GM19025 (cell line): ENCODE measurements at regions not wholly inside any gene's neighbourhood (a gene's known extent, or its start where the extent isn't known, plus 50 kb on each side); places are given as distances from the start of the nearest gene placed in this dataset.

Source experiments
- ATAC-seq: cut with Tn5 transposase; IDR thresholded peaks from one replicate; pipeline ENCODE4 v1.9.1; 2021; ENCODE audit warnings: mild to moderate bottlenecking, low read depth, moderate library complexity; ENCODE audit not compliant: unreplicated experiment

DNA sequence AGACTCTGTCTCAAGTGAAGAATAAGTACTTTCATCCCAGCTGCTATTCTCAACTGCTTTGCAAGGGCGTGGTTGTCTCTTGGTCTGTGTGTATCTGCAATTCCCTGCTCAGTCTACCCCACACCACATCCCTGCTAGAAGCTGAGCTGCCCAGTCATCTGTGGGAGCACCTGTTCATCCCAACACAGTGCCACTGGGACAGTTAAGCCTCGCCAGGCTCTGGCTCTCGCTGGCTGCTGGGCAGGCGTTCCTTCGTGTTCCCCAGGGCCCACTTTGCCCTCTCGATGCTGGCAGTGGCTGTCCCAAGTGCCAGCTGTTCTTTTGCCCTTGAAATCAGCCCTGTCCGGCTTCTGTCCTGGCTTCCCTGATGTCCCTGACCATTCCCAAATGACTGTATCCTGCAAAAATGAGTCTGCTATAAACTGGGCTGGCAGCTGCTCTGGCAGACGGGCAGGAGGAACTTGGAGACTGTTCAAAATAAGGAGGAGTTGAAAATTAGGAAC is 91.6 kb upstream of the KLHL25 start:
- no peak for ATAC-seq

- ATAC-seq, result no peak
Observed at GRCh38 chr15:85889956-85890619, 95.4 kb upstream of the KLHL25 start.

- ATAC-seq, result no peak
Observed at GRCh38 chr15:85890620-85890980, 95.9 kb upstream of the KLHL25 start.

- no peak for ATAC-seq
Observed at GRCh38 chr15:85891470-85891869, 96.7 kb upstream of the KLHL25 start.

DNA sequence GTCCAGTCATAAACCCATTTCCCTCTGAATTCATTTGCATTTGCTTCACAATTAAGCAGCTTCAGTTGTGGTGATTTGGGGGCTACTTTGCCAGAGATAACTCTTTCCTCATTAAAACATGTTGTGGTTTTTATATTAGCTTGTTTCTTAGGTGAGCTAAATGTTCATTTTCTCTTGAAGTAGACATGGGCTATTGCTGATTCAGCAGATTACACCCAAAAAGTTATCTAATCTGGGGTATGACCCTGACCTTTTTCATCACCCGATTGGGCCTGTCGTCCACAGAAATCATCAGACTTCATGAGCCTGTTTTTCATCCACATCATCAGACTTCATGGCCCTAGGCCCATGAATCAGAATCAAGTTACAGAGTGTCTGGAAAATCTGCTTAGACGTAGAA is 97.5 kb upstream of the KLHL25 start:
- ATAC-seq, result no peak

- no peak for ATAC-seq
Observed at GRCh38 chr15:85897207-85897894, 102.6 kb upstream of the KLHL25 start.

GRCh38 chr15:85897895-85898717 is 103.4 kb upstream of the KLHL25 start:
- ATAC-seq, result no peak

GRCh38 chr15:85899927-85900326 is 105.2 kb upstream of the KLHL25 start:
- no peak for ATAC-seq

DNA sequence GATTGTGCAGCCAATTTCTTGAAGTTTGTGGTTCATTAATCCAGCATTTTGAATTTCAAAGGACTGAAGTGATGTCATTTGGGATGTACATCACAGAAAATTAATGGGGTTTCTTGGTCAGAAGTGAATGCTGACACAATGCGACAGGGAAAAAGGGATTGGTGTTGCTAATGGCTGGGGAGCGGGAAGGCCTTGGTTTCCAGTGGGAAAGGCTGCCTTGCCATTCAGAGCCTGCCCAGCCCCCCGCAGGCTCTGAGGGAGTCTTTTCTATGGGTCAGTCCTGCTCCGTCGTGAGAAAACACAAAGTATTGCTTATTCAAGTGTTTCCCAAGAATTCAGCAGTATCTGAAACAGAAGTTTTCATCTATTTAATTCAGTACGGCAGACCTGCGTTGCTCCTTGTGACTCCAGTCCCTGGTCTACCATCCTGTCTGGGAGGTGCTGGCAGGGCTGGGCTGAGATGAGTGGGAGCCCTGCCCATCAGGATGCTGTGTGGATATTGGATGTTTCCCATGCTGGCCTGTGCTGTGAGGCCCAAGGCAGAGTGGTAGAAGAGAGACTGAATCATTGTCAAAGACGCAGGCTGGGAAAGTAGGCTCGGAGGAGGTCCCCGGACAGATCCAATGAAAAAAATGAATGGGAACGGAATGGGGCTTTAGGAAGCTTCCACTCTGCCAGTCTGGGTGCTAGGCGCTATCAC is 111.2 kb upstream of the KLHL25 start:
- no peak for ATAC-seq

DNA sequence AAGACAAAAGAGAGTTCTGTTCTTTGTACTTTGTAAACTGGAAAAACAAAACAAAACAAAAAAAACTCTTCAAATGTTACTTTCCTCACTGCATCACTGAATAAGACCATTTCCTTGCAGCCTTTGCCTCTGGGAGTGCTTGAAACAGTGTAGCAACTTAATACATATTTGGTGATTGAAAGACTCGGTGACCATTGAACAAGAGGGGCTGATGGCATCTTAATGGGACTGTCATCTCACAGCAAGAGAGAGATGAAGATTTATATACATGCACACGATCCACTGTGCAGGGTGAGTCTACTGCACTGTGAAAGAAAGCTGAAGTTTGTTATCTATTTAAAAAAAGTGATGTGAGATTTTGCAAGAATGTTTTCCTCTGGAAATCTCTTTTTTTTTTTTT is 111.9 kb upstream of the KLHL25 start:
- no peak for ATAC-seq

DNA sequence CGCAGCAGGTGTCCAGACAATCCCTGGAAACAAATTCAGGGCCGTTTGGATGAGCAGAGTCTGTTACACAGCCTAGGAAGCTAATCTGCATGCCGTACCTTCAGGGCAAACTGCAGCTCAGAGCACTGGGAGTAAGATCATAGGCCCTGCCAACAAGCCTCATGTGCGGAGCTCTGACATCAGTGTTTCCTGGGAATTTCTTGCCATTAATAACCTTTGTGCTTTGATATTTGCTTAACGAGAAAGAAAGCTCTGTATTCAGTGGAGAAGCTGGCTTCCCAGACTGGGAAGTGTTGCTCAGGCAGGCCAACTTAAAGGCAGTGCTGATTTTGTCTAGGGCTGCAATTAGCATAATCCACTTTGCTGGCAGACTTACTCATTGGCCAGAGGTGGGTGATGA is 116.1 kb upstream of the KLHL25 start:
- ATAC-seq, result no peak

- no peak for ATAC-seq
Observed at GRCh38 chr15:85913461-85913860, 118.7 kb upstream of the KLHL25 start.

GRCh38 chr15:85920956-85921355 is 126.2 kb upstream of the KLHL25 start:
- ATAC-seq, result no peak

GRCh38 chr15:85924088-85924487 is 129.4 kb upstream of the KLHL25 start:
- ATAC-seq, result no peak

- ATAC-seq, result no peak
Observed at GRCh38 chr15:85925649-85926237, 131.0 kb upstream of the KLHL25 start.

DNA sequence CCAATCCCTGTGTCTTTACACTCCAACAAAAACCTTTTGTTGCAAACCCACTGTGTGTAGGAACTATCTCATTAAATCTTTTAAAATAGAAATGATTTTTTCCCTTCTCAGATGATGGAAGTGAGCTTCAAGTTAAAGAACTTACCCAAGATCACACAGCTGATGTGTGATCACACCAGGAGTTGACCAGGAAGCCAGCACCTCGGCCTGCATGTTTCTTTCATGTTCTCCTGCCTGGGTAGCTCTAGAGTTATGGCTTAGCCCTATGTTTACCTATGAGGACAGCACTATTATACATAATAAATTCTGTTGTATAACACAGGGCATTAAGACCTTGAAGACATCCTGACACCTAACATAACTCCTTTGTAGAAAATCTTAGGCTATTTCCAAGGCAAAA is 132.1 kb upstream of the KLHL25 start:
- no peak for ATAC-seq

DNA sequence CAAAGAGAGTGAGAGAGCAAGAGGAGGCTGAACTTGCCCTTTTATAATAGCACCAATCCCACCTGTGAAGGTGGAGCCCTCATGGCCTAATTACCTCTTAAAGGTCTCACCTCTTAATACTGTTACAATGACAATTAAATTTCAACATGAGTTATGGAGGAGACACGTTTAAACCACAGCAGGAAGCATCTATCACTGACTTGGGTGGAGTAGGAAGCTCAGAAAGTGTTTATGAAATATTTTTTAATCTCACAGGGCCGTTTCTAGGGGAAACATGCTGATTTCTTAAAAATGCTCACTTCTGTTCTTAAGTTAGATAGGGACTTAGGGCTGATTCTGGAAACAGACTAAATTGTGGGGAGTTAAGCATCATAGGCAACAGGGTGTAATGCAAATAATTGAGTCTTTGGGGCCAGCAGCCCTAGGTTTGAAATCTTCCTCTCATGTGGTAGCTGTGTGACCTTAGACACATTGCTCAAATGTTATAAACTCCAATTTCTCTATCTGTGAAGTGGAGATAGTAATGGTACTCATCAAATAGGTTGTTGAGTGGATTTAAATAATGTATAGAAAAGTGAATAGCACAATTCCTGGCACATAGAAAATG is 133.3 kb upstream of the KLHL25 start:
- no peak for ATAC-seq

- ATAC-seq, result no peak
Observed at GRCh38 chr15:85929786-85930185, 135.1 kb upstream of the KLHL25 start.

DNA sequence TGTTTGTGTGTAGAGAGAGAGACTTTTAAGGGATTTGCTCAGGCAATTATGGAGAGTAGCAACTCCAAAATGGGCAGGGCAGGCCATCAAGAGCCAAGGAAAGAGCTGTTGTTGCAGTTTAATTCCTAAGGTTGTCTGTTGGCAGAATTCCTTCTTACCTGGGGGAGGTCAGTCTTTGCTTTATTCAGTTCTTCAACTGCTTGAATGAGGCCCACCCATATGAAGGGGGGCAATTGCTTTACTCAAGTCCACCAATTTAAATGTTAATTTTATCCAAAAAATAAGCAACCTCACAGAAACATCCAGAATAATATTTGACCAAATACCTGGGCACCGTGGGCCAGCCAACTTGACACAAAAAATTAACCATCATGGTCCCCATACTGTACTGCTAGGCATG is 137.7 kb upstream of the KLHL25 start:
- no peak for ATAC-seq

GRCh38 chr15:85934691-85935090 is 140.0 kb upstream of the KLHL25 start:
- no peak for ATAC-seq
